Stimulated activated naive CD8-positive, alpha-beta T cell treated with anti-CD3 and anti-CD28 coated beads, Interleukin-15, amount 100 ng/mL, for 72 hours (primary cell): ENCODE measurements at regions not wholly inside any gene's neighbourhood (a gene's known extent, or its start where the extent isn't known, plus 50 kb on each side); places are given as distances from the start of the nearest gene placed in this dataset.
A peak's percentile ranks its signal among the peaks of the same experiment; 100 is the strongest.
"Not testable (repeated sequence)": the region's sequence is repeated elsewhere in the genome, so short reads cannot be mapped to it uniquely, and the experiment has no call there.

Experiments used
- ATAC-seq: fragments of 150-1000 bp; cut with Tn5 transposase; 2 replicates; pipeline ENCODE4 v1.10.0; 2021; ENCODE audit warnings: mild to moderate bottlenecking, moderate library complexity
- DNase-seq, 2 donors: peaks; one replicate each; pipeline ENCODE4 v3.0.0; 2021 to 2022
- H3K27ac Mint-ChIP-seq, 2 donors: one replicate each; pipeline ENCODE4 v1.8.0; 2022; ENCODE audit warnings: mild to moderate bottlenecking in 2 of 2, mixed read lengths in 2 of 2, moderate library complexity in 2 of 2
- H3K27me3 Mint-ChIP-seq: one replicate; pipeline ENCODE4 v1.8.0; 2022; ENCODE audit warnings: mixed read lengths
- H3K4me1 Mint-ChIP-seq: one replicate; pipeline ENCODE4 v1.8.0; 2022; ENCODE audit warnings: mild to moderate bottlenecking, mixed read lengths
- H3K4me3 Mint-ChIP-seq, 2 donors: one replicate each; pipeline ENCODE4 v1.8.0; 2022; ENCODE audit warnings: mild to moderate bottlenecking in 2 of 2, mixed read lengths in 2 of 2, moderate library complexity in 1 of 2
- H3K9me3 Mint-ChIP-seq, 2 donors: one replicate each; pipeline ENCODE4 v1.8.0; 2022; ENCODE audit warnings: mixed read lengths in 2 of 2

DNA sequence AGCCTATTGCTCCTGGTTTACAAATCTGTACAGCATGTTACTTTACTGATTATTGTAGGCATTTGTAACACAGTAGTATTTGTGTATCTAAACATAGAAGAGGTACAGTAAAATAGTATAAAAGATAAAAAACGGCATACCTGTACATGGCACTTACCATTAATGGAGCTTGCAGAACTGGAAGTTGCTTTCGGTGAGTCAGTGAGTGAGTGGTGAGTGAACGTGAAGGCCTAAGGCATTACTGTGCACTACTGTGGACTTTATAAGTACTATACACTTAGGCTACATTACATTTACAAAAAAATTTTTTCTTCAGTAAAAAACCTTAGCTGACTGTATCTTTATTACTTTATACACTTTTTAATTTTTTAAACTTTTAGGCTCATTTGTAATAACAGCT lies 90.9 kb downstream of the RAP2B start:
- H3K4me1 Mint-ChIP-seq: no peaks in the 10 kb centered on the region
- H3K4me3 Mint-ChIP-seq: no peak overlapping the region
- H3K27ac Mint-ChIP-seq: no peak overlapping the region
- no peaks in the 10 kb centered on the region for H3K27me3 Mint-ChIP-seq
- no peak for ATAC-seq
- H3K9me3 Mint-ChIP-seq: peaks cover 0 to 3% of the 10 kb centered on the region in 2 donors
- DNase-seq: no peak

- Mint-ChIP-seq H3K4me3 (no peak overlapping the region), H3K9me3 (peaks cover 0 to 3% of the 10 kb centered on the region in 2 donors), H3K27ac (no peak overlapping the region), H3K4me1 (no peaks in the 10 kb centered on the region), H3K27me3 (no peaks in the 10 kb centered on the region)
- ATAC-seq (no peak), DNase-seq (no peak)
Measured at GRCh38 chr3:153254361-153254760, 92.3 kb downstream of the RAP2B start.

DNA sequence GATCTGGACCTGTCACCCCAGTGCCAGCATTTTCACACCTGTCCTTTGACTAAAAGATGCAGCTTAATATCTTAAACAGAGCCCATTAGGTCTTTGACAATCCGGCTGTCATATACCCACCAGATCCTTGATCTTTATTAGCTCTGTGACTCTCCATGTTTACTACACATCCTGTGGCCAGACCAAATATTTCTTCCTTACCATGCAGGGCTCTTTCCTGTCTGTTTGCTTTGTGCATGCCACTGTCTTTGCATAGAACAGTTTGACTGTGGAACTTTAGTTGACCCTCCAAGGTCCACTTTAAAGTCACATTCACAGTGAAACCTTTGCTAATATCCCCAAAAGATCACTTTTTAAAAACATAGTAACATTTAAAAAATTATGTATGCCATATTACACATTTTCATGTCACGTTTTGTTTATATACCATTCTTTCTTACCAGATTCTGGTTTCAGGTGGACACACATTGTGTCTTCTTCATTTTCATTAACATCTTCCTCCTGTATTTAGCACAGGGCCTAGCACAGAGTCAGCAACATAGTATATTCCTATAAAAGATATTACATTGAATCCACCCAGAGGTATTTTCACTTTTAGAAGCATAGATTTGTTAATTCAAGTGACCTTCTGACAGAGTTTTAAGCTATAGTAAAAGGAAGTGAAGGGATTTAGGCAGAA lies 95.8 kb downstream of the RAP2B start:
- Mint-ChIP-seq H3K27me3 (no peaks in the 10 kb centered on the region), H3K4me3 (no peak overlapping the region), H3K9me3 (no peaks in the 10 kb centered on the region), H3K4me1 (peaks cover 5% of the 10 kb centered on the region), H3K27ac (no peak overlapping the region)
- no peak for DNase-seq
- ATAC-seq: no peak

DNA sequence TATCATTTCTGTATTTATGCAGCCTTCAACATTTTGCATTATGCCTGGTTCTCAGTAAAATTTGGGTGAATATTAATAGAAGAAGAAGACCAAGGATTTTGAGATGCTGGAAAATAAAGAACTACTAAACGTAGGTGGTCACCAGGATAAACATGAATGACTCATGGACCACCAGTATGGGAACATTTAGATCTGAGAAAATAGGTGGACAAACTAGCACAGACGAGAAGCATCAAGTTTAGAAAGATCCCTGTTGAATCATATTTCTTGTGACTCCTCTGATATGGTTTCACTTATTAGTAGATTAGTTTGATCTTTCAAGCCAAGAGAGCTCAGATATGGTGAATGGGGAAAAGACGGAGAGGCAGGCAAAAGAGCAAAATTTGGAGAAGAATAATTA lies 97.9 kb downstream of the RAP2B start:
- no peak for ATAC-seq
- no peak for DNase-seq
- Mint-ChIP-seq H3K4me1 (peaks cover 5% of the 10 kb centered on the region), H3K27ac (no peak overlapping the region), H3K27me3 (no peaks in the 10 kb centered on the region), H3K4me3 (no peak overlapping the region), H3K9me3 (peaks cover 4 to 10% of the 10 kb centered on the region in 2 donors)

GRCh38 chr3:153260681-153261080 lies 98.7 kb downstream of the RAP2B start:
- ATAC-seq (no peak), DNase-seq (no peak)
- Mint-ChIP-seq H3K27ac (no peak overlapping the region), H3K9me3 (peaks cover 7 to 10% of the 10 kb centered on the region in 2 donors), H3K4me3 (no peak overlapping the region), H3K27me3 (no peaks in the 10 kb centered on the region), H3K4me1 (peaks cover 5% of the 10 kb centered on the region)

DNA sequence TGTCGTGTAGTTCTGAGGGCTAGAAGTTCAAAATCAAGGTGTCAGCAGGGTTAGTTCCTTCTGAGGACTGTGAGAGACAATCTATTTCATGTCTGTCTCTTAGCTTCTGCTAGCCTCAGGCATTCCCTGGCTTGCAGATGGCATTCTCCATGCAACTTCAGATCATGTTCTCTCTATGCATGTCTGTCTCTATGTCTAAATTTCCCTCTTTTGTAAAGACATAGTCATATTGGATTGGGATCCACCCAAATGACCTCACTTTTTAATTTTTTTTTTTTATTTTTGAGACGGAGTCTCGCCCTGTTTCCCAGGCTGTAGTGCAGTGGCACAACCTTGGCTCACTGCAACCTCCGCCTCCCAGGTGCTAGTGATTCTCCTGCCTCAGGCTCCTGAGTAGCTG lies 104.6 kb downstream of the RAP2B start:
- no peaks in the 10 kb centered on the region for H3K27me3 Mint-ChIP-seq
- DNase-seq: no peak
- H3K9me3 Mint-ChIP-seq: peaks cover 12 to 18% of the 10 kb centered on the region in 2 donors
- no peak for ATAC-seq
- no peaks in the 10 kb centered on the region for H3K4me1 Mint-ChIP-seq
- H3K27ac Mint-ChIP-seq: no peak overlapping the region
- H3K4me3 Mint-ChIP-seq: no peak overlapping the region

- DNase-seq: no peak
- H3K9me3 Mint-ChIP-seq: peaks cover 10 to 12% of the 10 kb centered on the region in 2 donors
- no peak overlapping the region for H3K4me3 Mint-ChIP-seq
- peak; percentile 63 for ATAC-seq
- H3K27me3 Mint-ChIP-seq: no peaks in the 10 kb centered on the region
- H3K27ac Mint-ChIP-seq: no peak overlapping the region
- H3K4me1 Mint-ChIP-seq: peaks cover 10% of the 10 kb centered on the region
Measured at GRCh38 chr3:153268564-153269279, 106.7 kb downstream of the RAP2B start.

GRCh38 chr3:153269730-153270129 lies 107.7 kb downstream of the RAP2B start:
- H3K4me1 Mint-ChIP-seq: peaks cover 10% of the 10 kb centered on the region
- no peak overlapping the region for H3K4me3 Mint-ChIP-seq
- no peak for ATAC-seq
- H3K9me3 Mint-ChIP-seq: peaks cover 8% of the 10 kb centered on the region in 2 donors
- H3K27me3 Mint-ChIP-seq: no peaks in the 10 kb centered on the region
- no peak for DNase-seq
- H3K27ac Mint-ChIP-seq: no peak overlapping the region

GRCh38 chr3:153273217-153273616 lies 111.2 kb downstream of the RAP2B start:
- no peaks in the 10 kb centered on the region for H3K27me3 Mint-ChIP-seq
- peaks cover 10% of the 10 kb centered on the region for H3K4me1 Mint-ChIP-seq
- no peak overlapping the region for H3K27ac Mint-ChIP-seq
- no peak for DNase-seq
- no peak overlapping the region for H3K4me3 Mint-ChIP-seq
- no peak for ATAC-seq
- no peaks in the 10 kb centered on the region for H3K9me3 Mint-ChIP-seq

DNA sequence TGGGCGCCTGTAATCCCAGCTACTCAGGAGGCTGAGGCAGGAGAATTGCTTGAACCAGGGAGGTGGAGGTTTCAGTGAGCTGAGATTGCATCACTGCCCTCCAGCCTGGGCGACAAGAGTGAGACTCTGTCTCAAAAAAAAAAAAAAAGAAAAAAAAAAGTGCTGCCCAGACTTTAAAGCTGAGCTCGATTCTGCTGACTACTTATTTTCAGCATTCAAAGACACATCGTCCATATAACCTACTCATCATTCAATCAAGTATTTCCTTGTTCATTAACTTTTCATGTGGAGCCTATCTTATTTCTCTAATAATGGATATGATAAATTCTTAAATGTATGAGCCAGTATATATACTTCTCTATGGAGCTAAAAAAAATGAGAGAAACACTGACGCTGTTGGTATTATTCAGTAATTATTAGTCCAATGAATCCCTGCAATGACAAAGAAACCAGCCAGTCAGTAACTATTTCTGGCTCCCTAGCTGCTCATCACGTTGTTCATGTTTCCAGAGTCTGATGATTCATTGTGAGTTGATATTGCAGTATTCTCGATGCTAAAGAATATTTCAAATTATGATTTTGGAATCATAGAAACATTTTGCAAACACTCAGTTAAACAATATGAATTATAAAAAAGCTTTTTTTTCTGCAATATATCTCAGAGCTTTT lies 111.9 kb downstream of the RAP2B start:
- no peak for ATAC-seq
- no peak overlapping the region for H3K4me3 Mint-ChIP-seq
- H3K27ac Mint-ChIP-seq: no peak overlapping the region
- H3K4me1 Mint-ChIP-seq: peaks cover 10% of the 10 kb centered on the region
- no peaks in the 10 kb centered on the region for H3K27me3 Mint-ChIP-seq
- H3K9me3 Mint-ChIP-seq: no peaks in the 10 kb centered on the region
- DNase-seq: no peak

DNA sequence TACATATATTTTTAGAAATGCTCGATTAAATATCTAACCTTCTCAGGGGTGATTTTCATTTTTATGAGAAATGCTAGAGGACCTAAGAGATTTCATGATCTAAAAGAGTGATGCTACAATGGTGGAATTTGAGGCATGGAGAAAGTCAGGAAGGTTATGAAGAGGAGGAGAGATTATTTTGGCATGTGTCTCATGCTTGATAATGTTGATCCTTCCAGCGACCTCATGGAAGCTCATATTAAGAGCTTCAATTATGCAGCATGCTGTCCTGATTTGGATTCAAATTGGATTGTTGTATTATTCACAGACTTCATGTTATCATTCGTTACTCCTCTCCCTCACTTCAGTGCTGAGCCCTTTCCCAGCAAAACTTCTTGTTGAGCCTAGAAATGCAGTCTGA lies 112.5 kb downstream of the RAP2B start:
- H3K27ac Mint-ChIP-seq: peak overlapping the region in 1 of 2 donors; percentile 89
- no peaks in the 10 kb centered on the region for H3K27me3 Mint-ChIP-seq
- H3K4me1 Mint-ChIP-seq: peaks cover 10% of the 10 kb centered on the region
- no peaks in the 10 kb centered on the region for H3K9me3 Mint-ChIP-seq
- DNase-seq (no peak), ATAC-seq (no peak)
- no peak overlapping the region for H3K4me3 Mint-ChIP-seq

GRCh38 chr3:153275514-153275913 lies 113.5 kb downstream of the RAP2B start:
- Mint-ChIP-seq H3K27me3 (no peaks in the 10 kb centered on the region), H3K27ac (no peak overlapping the region), H3K4me3 (no peak overlapping the region), H3K9me3 (no peaks in the 10 kb centered on the region), H3K4me1 (peaks cover 10% of the 10 kb centered on the region)
- no peak for DNase-seq
- ATAC-seq: no peak

DNA sequence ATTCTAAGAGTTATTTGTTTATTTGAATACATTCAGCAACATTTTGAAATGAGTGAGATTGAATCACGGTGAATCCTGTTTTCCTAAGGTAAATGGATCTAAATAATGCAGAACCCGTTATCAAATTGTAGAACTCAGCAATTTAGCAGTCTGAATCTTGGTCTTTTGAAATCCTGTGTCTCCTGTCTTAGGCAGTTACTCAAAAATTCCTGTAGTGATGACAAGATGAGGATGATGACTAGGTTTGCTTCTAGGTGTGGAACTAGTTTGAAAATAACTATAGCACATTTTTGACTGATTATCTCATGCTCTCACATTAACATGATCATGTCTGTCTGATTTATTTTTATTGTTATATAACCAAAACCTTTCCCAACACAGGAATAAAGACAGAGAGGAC lies 115.0 kb downstream of the RAP2B start:
- no peak for DNase-seq
- no peak for ATAC-seq
- Mint-ChIP-seq H3K27ac (no peak overlapping the region), H3K9me3 (no peaks in the 10 kb centered on the region), H3K4me1 (peaks cover 10% of the 10 kb centered on the region), H3K4me3 (no peak overlapping the region), H3K27me3 (no peaks in the 10 kb centered on the region)

DNA sequence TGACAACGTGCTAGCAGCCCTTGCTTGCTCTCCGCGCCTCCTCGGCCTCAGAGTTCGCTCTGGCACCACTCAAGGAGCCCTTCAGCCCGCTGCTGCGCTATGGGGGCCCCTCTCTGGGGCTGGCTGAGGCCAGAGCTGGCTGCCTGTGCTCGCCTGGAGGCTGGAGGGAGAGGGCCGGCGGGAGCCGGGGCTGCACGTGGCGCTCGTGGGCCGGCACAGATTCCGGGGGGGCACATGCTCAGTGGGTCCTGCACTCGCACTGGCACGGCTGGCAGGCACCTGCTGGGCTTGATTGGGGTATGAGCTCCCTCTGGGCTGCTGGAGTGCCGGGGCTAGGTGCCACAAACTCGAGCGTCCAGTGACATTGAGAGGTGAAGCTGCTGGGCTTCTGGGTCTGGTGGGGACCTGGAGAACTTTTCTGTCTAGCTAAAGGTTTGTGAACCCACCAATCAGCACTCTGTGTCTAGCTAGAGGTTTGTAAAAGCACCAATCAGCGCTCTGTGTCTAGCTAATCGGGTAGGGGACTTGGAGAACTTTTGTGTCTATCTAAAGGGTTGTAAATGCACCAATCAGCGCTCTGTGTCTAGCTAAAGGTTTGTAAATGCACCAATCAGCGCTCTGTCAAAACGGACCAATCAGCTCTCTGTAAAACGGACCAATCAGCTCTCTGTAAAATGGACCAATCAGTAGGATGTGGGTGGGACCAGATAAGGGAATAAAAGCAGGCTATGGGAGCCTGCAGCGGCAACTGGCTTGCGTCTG lies 119.4 kb downstream of the RAP2B start:
- H3K4me1 Mint-ChIP-seq: peaks cover 14% of the 10 kb centered on the region
- H3K9me3 Mint-ChIP-seq, H3K27ac Mint-ChIP-seq, H3K4me3 Mint-ChIP-seq, DNase-seq, H3K27me3 Mint-ChIP-seq, ATAC-seq: not testable (repeated sequence)

- H3K4me1 Mint-ChIP-seq: peaks cover 15% of the 10 kb centered on the region
- ATAC-seq: no peak
- no peak overlapping the region for H3K27ac Mint-ChIP-seq
- H3K27me3 Mint-ChIP-seq: no peaks in the 10 kb centered on the region
- DNase-seq: no peak
- H3K4me3 Mint-ChIP-seq: no peak overlapping the region
- no peaks in the 10 kb centered on the region for H3K9me3 Mint-ChIP-seq
Measured at GRCh38 chr3:153282355-153282754, 120.3 kb downstream of the RAP2B start.
